ENCODE measurements at regions not wholly inside any gene's neighbourhood (a gene's known extent, or its start where the extent isn't known, plus 50 kb on each side); places are given as distances from the start of the nearest gene placed in this dataset.

DNA sequence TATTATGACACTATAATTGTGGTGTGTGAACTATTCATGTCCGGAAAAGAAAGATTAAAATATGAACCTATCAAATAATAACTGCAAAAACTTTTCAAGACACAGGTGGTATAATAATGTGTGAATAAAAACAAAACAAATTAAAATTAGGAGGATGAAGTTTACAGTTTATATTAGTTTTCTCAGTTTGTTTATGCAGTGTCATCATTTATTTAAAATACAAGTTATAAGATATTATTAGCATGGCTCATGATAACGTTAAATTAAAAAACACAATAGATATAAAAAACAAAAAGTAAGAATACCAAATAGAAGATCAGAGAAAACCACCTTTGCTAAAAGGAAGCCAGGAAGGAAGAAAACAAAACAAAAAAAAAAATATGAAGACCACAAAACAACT lies 963.8 kb upstream of the ALCAM start:
- Mint-ChIP-seq H3K4me3 (no peak overlapping the region), H3K36me3 (no peaks in the 10 kb centered on the region), H3K9me3 (peaks cover 0 to 9% (median under 1%) of the 10 kb centered on the region in 8 donors), H3K4me1 (no peaks in the 10 kb centered on the region), H3K27me3 (no peaks in the 10 kb centered on the region), H3K27ac (no peak overlapping the region)
- DNase-seq: no peak
- no peaks in the 10 kb centered on the region for H3K9me3 ChIP-seq (ENCODE audit: control insufficient read depth in 1 of 2, low read length in 2 of 2)
- ChIA-PET CTCF (ENCODE audit: partially characterized antibody) (no interaction called here), POLR2A (ENCODE audit: partially characterized antibody) (no interaction called here)
- no peak overlapping the region for H3K27ac ChIP-seq (ENCODE audit: low read depth, low read length)
- no peaks in the 10 kb centered on the region for H3K27me3 ChIP-seq (ENCODE audit: insufficient read depth, low read length)
- no peak overlapping the region for H3K4me3 ChIP-seq (ENCODE audit: low read length in 2 of 2)
- intact Hi-C loops (cut with micrococcal nuclease): no loop called here
- no peaks in the 10 kb centered on the region for H3K36me3 ChIP-seq (ENCODE audit: insufficient read depth, low read length)
- H3K4me1 ChIP-seq (ENCODE audit: insufficient read depth, low read length): no peaks in the 10 kb centered on the region

DNA sequence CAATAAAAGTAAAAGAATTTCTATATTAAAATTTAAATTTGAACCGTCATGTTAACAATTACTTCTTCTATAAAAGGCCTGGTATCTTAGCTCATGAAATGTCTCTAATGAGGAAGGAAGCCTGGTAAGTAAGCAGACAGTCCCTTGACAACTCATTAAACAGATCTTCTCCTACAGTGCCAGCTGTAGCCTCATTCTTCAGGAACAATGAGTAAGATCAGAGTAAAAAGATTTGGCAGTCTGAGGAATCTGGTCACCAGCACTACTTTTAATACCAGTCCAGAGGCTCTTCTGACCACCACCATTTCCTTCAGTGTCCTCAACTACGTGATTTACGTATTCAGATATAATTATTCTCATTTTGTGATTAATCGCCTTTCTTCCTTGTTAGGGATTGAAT lies 955.0 kb upstream of the ALCAM start:
- H3K36me3 ChIP-seq (ENCODE audit: insufficient read depth, low read length): no peaks in the 10 kb centered on the region
- CTCF ChIA-PET (ENCODE audit: partially characterized antibody): no interaction called here
- Mint-ChIP-seq H3K36me3 (no peaks in the 10 kb centered on the region), H3K27me3 (peaks cover 0 to 2% of the 10 kb centered on the region in 2 donors), H3K4me1 (no peaks in the 10 kb centered on the region), H3K27ac (no peak overlapping the region), H3K9me3 (peaks cover 0 to 3% (median 0%) of the 10 kb centered on the region in 8 donors), H3K4me3 (no peak overlapping the region)
- H3K9me3 ChIP-seq (ENCODE audit: control insufficient read depth in 1 of 2, low read length in 2 of 2): no peaks in the 10 kb centered on the region
- no peaks in the 10 kb centered on the region for H3K4me1 ChIP-seq (ENCODE audit: insufficient read depth, low read length)
- H3K27ac ChIP-seq (ENCODE audit: low read depth, low read length): no peak overlapping the region
- no peak overlapping the region for H3K4me3 ChIP-seq (ENCODE audit: low read length in 2 of 2)
- intact Hi-C loops (cut with micrococcal nuclease): no loop called here
- no peak for DNase-seq
- H3K27me3 ChIP-seq (ENCODE audit: insufficient read depth, low read length): no peaks in the 10 kb centered on the region
- POLR2A ChIA-PET (ENCODE audit: partially characterized antibody): no interaction called here

DNA sequence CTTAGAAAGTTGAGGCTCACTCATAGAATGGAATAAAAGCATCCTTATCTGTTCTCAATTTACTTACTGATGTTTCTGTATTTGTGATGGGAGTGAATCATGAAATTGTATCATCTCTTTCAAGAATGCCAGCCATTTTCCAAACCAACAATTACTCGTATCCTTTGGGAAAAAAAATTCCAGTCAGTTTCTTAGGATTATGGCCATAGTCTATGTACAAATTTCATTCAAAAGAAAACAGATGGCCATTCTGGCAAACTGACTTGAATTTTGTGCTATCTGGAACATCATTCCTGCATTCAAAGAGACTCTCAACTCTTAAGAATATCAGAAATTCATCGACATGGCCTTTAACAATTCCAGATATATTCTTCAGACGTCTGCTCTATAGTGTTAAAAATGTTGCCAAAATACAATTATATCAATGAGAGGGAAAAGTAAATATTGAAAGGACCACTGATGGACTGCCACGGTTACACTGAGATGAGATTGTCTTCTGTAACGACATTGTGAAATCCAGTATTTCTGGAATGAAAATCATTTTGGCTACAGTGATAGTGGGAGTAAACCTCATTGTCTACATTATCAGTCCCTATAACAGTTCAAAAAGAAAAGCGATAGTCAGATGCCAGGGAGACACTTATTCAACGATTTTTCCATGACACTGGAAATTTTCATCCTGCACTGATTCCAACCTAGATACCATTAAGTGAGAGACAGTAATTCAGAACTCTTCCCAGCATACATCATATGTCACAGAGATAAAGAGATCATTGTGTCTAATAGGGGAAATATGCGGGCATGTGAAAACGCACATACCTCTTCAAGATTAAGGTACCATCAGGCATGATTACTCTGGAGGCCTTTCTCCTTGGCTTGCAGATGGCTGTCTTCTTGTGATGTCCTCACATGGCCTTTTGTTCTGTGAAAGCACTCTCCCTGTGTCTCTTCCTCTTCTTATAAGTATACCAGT lies 953.8 kb upstream of the ALCAM start:
- no peak for DNase-seq

DNA sequence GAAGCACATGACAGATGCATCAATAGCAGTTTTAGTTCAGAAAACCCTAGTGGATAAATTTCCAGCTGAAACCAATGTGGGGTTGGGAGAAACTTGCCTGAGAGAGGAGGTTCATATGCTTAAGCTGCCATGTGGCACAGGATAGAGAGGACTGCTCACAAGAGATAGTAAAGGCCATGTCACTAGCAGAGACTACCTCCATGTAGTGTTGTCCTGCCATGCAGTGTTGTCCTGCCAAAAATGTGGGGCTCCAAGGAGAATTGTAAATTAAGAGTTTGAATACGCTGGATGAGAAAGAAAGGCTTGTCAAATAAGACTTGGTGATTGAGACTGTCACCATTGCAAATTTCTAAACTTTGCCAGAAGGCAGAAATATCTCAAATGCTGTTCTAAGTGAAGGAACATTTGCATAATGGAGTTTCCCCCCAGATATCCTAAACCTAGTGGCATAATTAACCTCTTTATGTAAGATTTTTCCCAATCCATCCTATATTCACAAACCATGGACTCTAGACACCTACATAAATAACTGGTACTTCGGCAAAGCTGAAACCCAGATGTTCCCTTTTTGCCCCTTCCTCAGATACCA lies 938.3 kb upstream of the ALCAM start:
- CTCF ChIA-PET (ENCODE audit: partially characterized antibody): no interaction called here

More for the DNA sequence above, 953.8 kb upstream of the ALCAM start:
- Histone ChIP-seq H3K4me1 (ENCODE audit: insufficient read depth, low read length) (no peaks in the 10 kb centered on the region), H3K27me3 (ENCODE audit: insufficient read depth, low read length) (no peaks in the 10 kb centered on the region), H3K36me3 (ENCODE audit: insufficient read depth, low read length) (no peaks in the 10 kb centered on the region), H3K4me3 (ENCODE audit: low read length in 2 of 2) (no peak overlapping the region), H3K27ac (ENCODE audit: low read depth, low read length) (no peak overlapping the region), H3K9me3 (ENCODE audit: control insufficient read depth in 1 of 2, low read length in 2 of 2) (no peaks in the 10 kb centered on the region)
- no peaks in the 10 kb centered on the region for H3K36me3 Mint-ChIP-seq
- intact Hi-C loops (cut with micrococcal nuclease): no loop called here
- no peaks in the 10 kb centered on the region for H3K4me1 Mint-ChIP-seq
- H3K27ac Mint-ChIP-seq: no peak overlapping the region
- POLR2A ChIA-PET (ENCODE audit: partially characterized antibody): no interaction called here
- H3K9me3 Mint-ChIP-seq: peaks cover 0 to 3% (median 0%) of the 10 kb centered on the region in 8 donors
- H3K27me3 Mint-ChIP-seq: peaks cover 0 to 2% of the 10 kb centered on the region in 2 donors
- no peak overlapping the region for H3K4me3 Mint-ChIP-seq
- CTCF ChIA-PET (ENCODE audit: partially characterized antibody): no interaction called here

DNA sequence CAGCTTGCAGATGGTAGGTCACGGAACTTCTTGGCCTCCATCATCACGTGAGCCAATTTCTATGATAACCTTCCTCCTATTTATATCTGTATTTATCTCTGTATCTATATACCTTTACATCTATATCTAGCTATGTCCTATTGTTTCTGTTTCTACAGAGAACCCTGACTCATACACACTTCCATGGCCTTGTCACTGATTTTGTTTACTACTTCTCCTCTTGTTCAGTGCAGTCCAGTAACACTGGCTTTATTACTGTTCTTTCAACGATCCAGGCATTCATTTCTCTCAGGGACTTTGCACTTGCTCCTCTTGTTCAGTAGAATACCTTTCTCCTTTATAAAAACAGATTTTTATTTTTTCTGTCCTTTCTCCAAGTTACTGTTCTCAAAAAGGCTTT lies 937.0 kb upstream of the ALCAM start:
- no peaks in the 10 kb centered on the region for H3K36me3 Mint-ChIP-seq
- no peak overlapping the region for H3K27ac Mint-ChIP-seq
- no peak for DNase-seq
- no peak overlapping the region for H3K27ac ChIP-seq (ENCODE audit: low read depth, low read length)
- intact Hi-C loops (cut with micrococcal nuclease): no loop called here
- CTCF ChIA-PET (ENCODE audit: partially characterized antibody): no interaction called here
- no peaks in the 10 kb centered on the region for H3K9me3 ChIP-seq (ENCODE audit: control insufficient read depth in 1 of 2, low read length in 2 of 2)
- no peaks in the 10 kb centered on the region for H3K9me3 Mint-ChIP-seq
- H3K4me1 Mint-ChIP-seq: no peaks in the 10 kb centered on the region
- no peaks in the 10 kb centered on the region for H3K27me3 ChIP-seq (ENCODE audit: insufficient read depth, low read length)
- H3K4me3 Mint-ChIP-seq: no peak overlapping the region
- POLR2A ChIA-PET (ENCODE audit: partially characterized antibody): no interaction called here
- H3K36me3 ChIP-seq (ENCODE audit: insufficient read depth, low read length): no peaks in the 10 kb centered on the region
- H3K4me1 ChIP-seq (ENCODE audit: insufficient read depth, low read length): no peaks in the 10 kb centered on the region
- H3K4me3 ChIP-seq (ENCODE audit: low read length in 2 of 2): no peak overlapping the region
- H3K27me3 Mint-ChIP-seq: no peaks in the 10 kb centered on the region

More for the DNA sequence above, 938.3 kb upstream of the ALCAM start:
- H3K27ac Mint-ChIP-seq: no peak overlapping the region
- H3K27ac ChIP-seq (ENCODE audit: low read depth, low read length): no peak overlapping the region
- no peaks in the 10 kb centered on the region for H3K9me3 Mint-ChIP-seq
- no peak overlapping the region for H3K4me3 ChIP-seq (ENCODE audit: low read length in 2 of 2)
- intact Hi-C loops (cut with micrococcal nuclease): no loop called here
- no peaks in the 10 kb centered on the region for H3K27me3 ChIP-seq (ENCODE audit: insufficient read depth, low read length)
- no peak for DNase-seq
- no peaks in the 10 kb centered on the region for H3K4me1 Mint-ChIP-seq
- no peak overlapping the region for H3K4me3 Mint-ChIP-seq
- H3K9me3 ChIP-seq (ENCODE audit: control insufficient read depth in 1 of 2, low read length in 2 of 2): no peaks in the 10 kb centered on the region
- POLR2A ChIA-PET (ENCODE audit: partially characterized antibody): no interaction called here
- no peaks in the 10 kb centered on the region for H3K36me3 Mint-ChIP-seq
- H3K4me1 ChIP-seq (ENCODE audit: insufficient read depth, low read length): no peaks in the 10 kb centered on the region
- H3K27me3 Mint-ChIP-seq: no peaks in the 10 kb centered on the region
- no peaks in the 10 kb centered on the region for H3K36me3 ChIP-seq (ENCODE audit: insufficient read depth, low read length)

DNA sequence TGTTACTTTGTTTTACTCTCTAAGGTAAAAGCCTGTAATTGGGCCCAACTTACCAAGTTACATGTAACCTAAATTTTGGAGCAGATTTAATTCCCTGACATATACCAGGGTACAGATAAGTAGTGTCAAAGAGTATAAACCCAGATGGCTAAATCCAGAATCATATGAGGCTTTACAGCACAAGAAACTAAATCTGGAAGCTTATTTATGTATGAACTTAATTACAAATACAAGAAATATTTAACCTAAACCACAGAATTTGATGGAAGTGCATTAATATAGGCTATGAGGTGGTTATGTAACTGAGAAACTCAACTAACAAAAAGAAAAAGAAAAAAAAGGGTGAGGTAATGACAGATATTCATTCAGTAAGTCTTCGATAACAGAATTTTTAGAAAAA lies 930.2 kb upstream of the ALCAM start:
- H3K27me3 ChIP-seq (ENCODE audit: insufficient read depth, low read length): no peaks in the 10 kb centered on the region
- no peaks in the 10 kb centered on the region for H3K27me3 Mint-ChIP-seq
- no peak overlapping the region for H3K27ac Mint-ChIP-seq
- no peak overlapping the region for H3K27ac ChIP-seq (ENCODE audit: low read depth, low read length)
- H3K9me3 Mint-ChIP-seq: no peaks in the 10 kb centered on the region
- no peaks in the 10 kb centered on the region for H3K4me1 ChIP-seq (ENCODE audit: insufficient read depth, low read length)
- H3K4me3 Mint-ChIP-seq: no peak overlapping the region
- POLR2A ChIA-PET (ENCODE audit: partially characterized antibody): no interaction called here
- CTCF ChIA-PET (ENCODE audit: partially characterized antibody): no interaction called here
- DNase-seq: no peak
- intact Hi-C loops (cut with micrococcal nuclease): no loop called here
- H3K9me3 ChIP-seq (ENCODE audit: control insufficient read depth in 1 of 2, low read length in 2 of 2): no peaks in the 10 kb centered on the region
- H3K36me3 Mint-ChIP-seq: no peaks in the 10 kb centered on the region
- H3K4me3 ChIP-seq (ENCODE audit: low read length in 2 of 2): no peak overlapping the region
- H3K4me1 Mint-ChIP-seq: no peaks in the 10 kb centered on the region
- no peaks in the 10 kb centered on the region for H3K36me3 ChIP-seq (ENCODE audit: insufficient read depth, low read length)

DNA sequence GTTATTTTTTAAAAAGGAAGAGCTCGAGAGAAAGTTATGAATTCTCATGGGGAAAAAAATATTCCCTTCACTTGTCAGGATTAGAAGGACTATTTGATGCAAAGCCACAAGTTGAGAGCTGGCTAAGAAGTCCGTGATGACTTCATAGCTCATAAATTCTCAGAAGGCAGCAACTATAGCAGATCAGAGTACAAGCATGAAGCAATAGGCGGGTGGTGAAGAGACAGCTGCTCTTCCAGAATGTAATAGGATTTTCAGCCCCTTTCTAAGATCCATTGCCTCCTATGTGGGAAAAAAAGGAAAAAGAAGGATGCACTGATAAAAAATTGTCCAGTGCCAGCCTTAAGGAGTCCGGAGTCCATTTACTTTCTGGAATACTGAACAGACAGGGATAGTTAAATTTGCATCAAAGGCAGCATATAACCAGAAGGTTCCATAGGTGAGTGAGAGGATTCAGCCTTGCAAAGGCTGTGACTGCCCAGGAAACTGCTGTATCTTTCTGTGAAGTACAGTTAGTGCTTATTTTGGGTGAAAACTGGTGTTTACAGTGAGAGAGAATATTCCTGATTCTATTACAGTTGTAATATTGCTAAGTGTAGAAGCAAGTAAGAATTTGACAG lies 929.5 kb upstream of the ALCAM start:
- Mint-ChIP-seq H3K9me3 (peaks cover 0 to 2% (median 0%) of the 10 kb centered on the region in 8 donors), H3K36me3 (no peaks in the 10 kb centered on the region), H3K27ac (no peak overlapping the region), H3K4me1 (no peaks in the 10 kb centered on the region), H3K4me3 (no peak overlapping the region), H3K27me3 (peaks cover 0 to 1% of the 10 kb centered on the region in 2 donors)
- ChIA-PET CTCF (ENCODE audit: partially characterized antibody) (no interaction called here), POLR2A (ENCODE audit: partially characterized antibody) (no interaction called here)
- Histone ChIP-seq H3K36me3 (ENCODE audit: insufficient read depth, low read length) (no peaks in the 10 kb centered on the region), H3K27me3 (ENCODE audit: insufficient read depth, low read length) (no peaks in the 10 kb centered on the region), H3K4me3 (ENCODE audit: low read length in 2 of 2) (no peak overlapping the region), H3K9me3 (ENCODE audit: control insufficient read depth in 1 of 2, low read length in 2 of 2) (no peaks in the 10 kb centered on the region), H3K27ac (ENCODE audit: low read depth, low read length) (no peak overlapping the region), H3K4me1 (ENCODE audit: insufficient read depth, low read length) (no peaks in the 10 kb centered on the region)
- intact Hi-C loops (cut with micrococcal nuclease): no loop called here
- DNase-seq: no peak
